ENCODE measurements at regions not wholly inside any gene's neighbourhood (a gene's known extent, or its start where the extent isn't known, plus 50 kb on each side); places are given as distances from the start of the nearest gene placed in this dataset.

GRCh38 chr4:122010610-122011009 lies 58.8 kb upstream of the TRPC3 start:
- no peak for TF ChIP-seq CTCF (IDR thresholded peaks at IDR 0.05; ENCODE audit: insufficient read depth, low read depth, low read length, missing control alignments)
- no peak overlapping the region for H3K4me3 ChIP-seq (ENCODE audit: low read depth, low read length)
- no peak for DNase-seq (ENCODE audit: low read depth)

- H3K4me3 ChIP-seq (ENCODE audit: low read depth, low read length), result no peak overlapping the region
- TF ChIP-seq CTCF (IDR thresholded peaks at IDR 0.05; ENCODE audit: insufficient read depth, low read depth, low read length, missing control alignments), result no peak
- DNase-seq (ENCODE audit: low read depth), result no peak
Observed at GRCh38 chr4:122009524-122009923, 57.7 kb upstream of the TRPC3 start.

GRCh38 chr4:122007016-122007415 lies 55.2 kb upstream of the TRPC3 start:
- TF ChIP-seq CTCF (IDR thresholded peaks at IDR 0.05; ENCODE audit: insufficient read depth, low read depth, low read length, missing control alignments), result no peak
- no peak for DNase-seq (ENCODE audit: low read depth)
- H3K4me3 ChIP-seq (ENCODE audit: low read depth, low read length), result no peak overlapping the region

GRCh38 chr4:122005064-122005755 lies 53.4 kb upstream of the TRPC3 start:
- no peak for TF ChIP-seq CTCF (IDR thresholded peaks at IDR 0.05; ENCODE audit: insufficient read depth, low read depth, low read length, missing control alignments)
- no peak overlapping the region for H3K4me3 ChIP-seq (ENCODE audit: low read depth, low read length)
- DNase-seq (ENCODE audit: low read depth), result no peak

GRCh38 chr4:122003335-122003734 lies 51.5 kb upstream of the TRPC3 start:
- peak; percentile 73 for DNase-seq (ENCODE audit: low read depth)
- TF ChIP-seq CTCF (IDR thresholded peaks at IDR 0.05; ENCODE audit: insufficient read depth, low read depth, low read length, missing control alignments), result peak; percentile 69
- no peak overlapping the region for H3K4me3 ChIP-seq (ENCODE audit: low read depth, low read length)
